Spleen (tissue), 7 donors: ENCODE measurements at regions not wholly inside any gene's neighbourhood (a gene's known extent, or its start where the extent isn't known, plus 50 kb on each side); places are given as distances from the start of the nearest gene placed in this dataset.

ENCODE experiments used
- POLR2A ChIP-seq, 3 donors: fragments of 450-650 bp; IDR thresholded peaks; one replicate each; pipeline ENCODE4 v1.5.1; 2017; ENCODE audit warnings: antibody characterized with exemption in 3 of 3, mild to moderate bottlenecking in 1 of 3
- POLR2AphosphoS5 ChIP-seq, 3 donors: sonication (generic); formaldehyde crosslinking; IDR thresholded peaks; one replicate each; pipeline ENCODE4 v1.5.1; 2017; ENCODE audit warnings: antibody characterized with exemption in 3 of 3
- TF ChIP-seq, protein P1 (sequence below), 11 experiments: fragments of 200-600 bp in 7 of 11; fragments of 450-650 bp in 4 of 11; sonication (generic) in 4 of 11; IDR thresholded peaks in 8 of 11; conservative IDR thresholded peaks in 3 of 11; 1 replicate in 7 of 11; 2 replicates in 4 of 11; pipeline versions ENCODE4 v1.4.0 to v1.8.0; 2016 to 2021; ENCODE audit warnings: antibody characterized with exemption in 11 of 11, inconsistent platforms in 4 of 11, mild to moderate bottlenecking in 1 of 11
- donor health status: DM: no; HTN: no; CAD: no; lungs with moderate emphysema.
- donor health status: DM: no; HTN: no; CAD: no.
- donor health status: DM: no; HTN: no; CAD: no.

DNA sequence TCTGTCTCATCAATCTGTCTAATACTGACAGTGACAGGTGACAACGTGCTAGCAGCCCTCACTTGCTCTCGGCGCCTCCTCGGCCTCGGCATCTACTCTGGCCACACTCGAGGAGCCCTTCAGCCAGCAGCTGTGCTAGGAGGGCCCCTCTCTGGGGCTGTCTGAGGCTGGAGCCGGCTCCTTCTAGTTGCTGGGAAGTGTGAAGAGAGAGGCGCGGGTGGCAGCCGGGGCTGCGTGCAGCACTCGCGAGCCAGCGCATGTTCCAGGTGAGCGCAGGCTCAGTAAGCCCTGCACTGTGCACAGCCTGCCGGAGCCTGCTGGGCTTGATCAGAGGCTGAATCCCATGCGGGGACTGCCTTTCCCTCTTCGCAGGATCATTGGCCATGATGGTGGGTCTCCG lies 330.7 kb downstream of the CDH10 start:
- TF ChIP-seq, protein P1, sequence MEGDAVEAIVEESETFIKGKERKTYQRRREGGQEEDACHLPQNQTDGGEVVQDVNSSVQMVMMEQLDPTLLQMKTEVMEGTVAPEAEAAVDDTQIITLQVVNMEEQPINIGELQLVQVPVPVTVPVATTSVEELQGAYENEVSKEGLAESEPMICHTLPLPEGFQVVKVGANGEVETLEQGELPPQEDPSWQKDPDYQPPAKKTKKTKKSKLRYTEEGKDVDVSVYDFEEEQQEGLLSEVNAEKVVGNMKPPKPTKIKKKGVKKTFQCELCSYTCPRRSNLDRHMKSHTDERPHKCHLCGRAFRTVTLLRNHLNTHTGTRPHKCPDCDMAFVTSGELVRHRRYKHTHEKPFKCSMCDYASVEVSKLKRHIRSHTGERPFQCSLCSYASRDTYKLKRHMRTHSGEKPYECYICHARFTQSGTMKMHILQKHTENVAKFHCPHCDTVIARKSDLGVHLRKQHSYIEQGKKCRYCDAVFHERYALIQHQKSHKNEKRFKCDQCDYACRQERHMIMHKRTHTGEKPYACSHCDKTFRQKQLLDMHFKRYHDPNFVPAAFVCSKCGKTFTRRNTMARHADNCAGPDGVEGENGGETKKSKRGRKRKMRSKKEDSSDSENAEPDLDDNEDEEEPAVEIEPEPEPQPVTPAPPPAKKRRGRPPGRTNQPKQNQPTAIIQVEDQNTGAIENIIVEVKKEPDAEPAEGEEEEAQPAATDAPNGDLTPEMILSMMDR (IDR thresholded peaks at IDR 0.05 in 8 of 11, conservative IDR thresholded peaks at IDR 0.05 in 3 of 11), result no peak
- no peak for TF ChIP-seq POLR2AphosphoS5 (IDR thresholded peaks at IDR 0.05)
- no peak for TF ChIP-seq POLR2A (IDR thresholded peaks at IDR 0.05)
